Activated CD8-positive, alpha-beta memory T cell treated with anti-CD3 and anti-CD28 coated beads for 48 hours (primary cell): ENCODE measurements at regions not wholly inside any gene's neighbourhood (a gene's known extent, or its start where the extent isn't known, plus 50 kb on each side); places are given as distances from the start of the nearest gene placed in this dataset.

Experiments used
- DNase-seq, 3 experiments: peaks; one replicate each; pipeline ENCODE4 v3.0.0-alpha.2; 2020; ENCODE audit warnings: low read depth in 2 of 3, low spot score in 2 of 3

DNA sequence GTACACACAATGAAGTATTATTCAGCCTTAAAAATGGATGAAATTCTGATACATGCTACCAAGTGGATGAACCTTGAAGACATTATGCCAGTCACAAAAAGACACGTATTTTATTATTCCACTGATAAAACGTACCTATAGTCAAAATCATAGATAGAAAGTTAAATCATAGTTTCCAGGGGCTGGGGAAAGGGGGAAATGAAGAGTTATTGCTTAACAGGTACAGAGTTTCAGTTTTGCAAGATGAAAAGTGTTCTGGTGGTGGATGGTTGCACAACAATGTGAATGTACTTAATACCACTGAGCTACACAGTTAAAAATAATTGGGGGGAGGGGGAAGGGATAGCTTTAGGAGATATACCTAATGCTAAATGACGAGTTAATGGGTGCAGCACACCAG lies 63.5 kb upstream of the FOXN2 start:
- DNase-seq = no peak

DNA sequence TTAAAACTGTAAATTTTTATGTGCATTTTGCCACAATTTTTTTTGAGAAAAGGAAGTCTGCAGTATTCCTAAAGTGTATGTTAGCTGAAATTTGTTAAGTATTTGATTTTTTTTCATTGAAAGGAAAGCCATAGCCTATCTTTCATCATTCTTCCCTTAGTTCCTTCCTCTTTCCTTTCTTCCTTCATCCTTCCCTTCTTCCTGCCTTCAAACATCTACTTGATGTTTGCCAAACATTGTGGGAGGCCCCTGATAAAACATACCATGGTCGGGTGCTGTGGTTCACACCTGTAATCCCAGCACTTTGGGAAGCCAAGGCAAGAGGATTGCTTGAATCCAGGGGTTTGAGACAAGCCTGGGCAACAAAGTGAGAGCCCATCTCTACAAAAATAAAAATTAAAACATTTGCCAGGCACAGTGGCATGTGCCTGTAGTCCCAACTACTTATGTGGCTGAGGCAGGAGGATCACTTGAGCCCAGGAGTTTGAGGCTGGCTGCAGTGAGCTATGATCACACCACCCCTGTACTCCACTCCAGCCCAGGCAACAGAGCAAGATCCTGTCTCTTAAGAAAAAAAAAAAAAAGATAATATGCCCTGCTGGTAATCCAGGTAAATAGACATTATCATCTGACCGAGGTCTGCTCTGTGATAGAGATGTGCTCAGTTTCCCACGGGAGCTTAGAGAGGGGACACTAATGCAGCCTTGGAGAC lies 62.9 kb upstream of the FOXN2 start:
- no peak for DNase-seq

- DNase-seq = no peak
Observed at GRCh38 chr2:48253301-48253700, 61.2 kb upstream of the FOXN2 start.

DNA sequence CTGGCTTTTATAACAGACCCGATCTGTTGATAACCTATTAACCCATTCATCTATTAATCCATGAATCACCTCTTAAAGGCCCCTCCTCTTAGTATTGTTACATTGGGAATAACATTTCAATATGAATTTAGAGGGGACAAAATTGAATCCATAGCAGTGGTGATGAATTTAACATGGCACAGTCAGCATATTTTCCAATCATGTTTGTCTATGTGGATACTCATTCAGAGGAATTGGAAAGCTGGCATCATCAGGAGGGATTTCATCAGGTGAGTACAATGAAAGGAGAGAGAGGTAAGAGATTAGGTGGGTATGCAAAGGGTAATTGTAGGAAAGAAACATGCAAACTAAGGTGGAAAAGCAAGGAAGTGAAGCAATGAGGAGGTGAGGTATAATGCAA lies 59.6 kb upstream of the FOXN2 start:
- no peak for DNase-seq

DNA sequence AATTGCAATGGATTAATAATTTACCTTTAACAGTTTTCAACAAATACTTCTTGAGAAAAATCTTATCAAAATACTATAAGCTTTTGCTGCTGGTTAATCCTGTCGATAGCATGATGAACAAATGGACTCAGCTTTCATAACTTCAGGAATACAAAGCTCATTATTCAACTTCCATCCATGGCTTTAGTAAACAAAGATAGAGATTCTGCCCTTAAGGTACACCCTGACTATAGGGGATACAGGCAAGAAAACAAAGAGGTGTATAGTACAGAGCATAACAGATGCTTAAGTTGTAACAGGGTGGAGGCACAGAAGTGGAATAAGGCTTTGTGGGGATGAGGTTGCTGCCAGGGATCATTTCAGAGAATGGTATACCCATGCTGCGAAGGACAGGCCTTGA lies 57.0 kb upstream of the FOXN2 start:
- no peak for DNase-seq

- no peak for DNase-seq
Observed at GRCh38 chr2:48258481-48259149, 55.9 kb upstream of the FOXN2 start.

DNA sequence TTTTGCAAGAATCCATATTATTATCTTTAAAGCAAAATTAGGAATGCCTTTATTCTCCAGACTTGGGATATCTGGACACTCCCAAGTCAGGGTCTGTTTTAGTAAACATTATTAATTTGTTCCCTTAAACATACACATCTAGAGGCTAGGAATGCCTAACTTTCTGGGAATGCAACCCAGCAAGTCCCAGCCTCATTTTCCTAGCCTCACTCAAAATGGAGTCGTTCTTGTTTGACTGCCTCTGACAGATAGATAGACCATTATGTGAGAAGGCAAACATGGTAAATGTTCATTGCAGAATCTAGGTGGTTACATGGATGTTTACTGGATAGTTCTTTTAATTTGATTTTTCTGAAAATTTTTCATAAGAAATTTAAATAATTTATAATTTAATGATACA lies 54.7 kb upstream of the FOXN2 start:
- DNase-seq = no peak

- DNase-seq = no peak
Observed at GRCh38 chr2:48264627-48265026, 49.9 kb upstream of the FOXN2 start.
